H1 (cell line): ENCODE measurements at regions not wholly inside any gene's neighbourhood (a gene's known extent, or its start where the extent isn't known, plus 50 kb on each side); places are given as distances from the start of the nearest gene placed in this dataset.

ENCODE experiments used
- RAD21 ChIP-seq, 2 experiments: IDR thresholded peaks in 1 of 2; conservative IDR thresholded peaks in 1 of 2; 2 replicates each; pipeline ENCODE4 v1.6.1; 2011; ENCODE audit warnings: low read depth in 2 of 2, low read length in 2 of 2, improper control_type of control experiment in 1 of 2, inconsistent platforms in 1 of 2, mild to moderate bottlenecking in 1 of 2, moderate library complexity in 1 of 2

GRCh38 chr22:22803285-22803853 lies 84.2 kb upstream of the IGLL5 start (continued):
- no peak for TF ChIP-seq RAD21 (IDR thresholded peaks at IDR 0.05 in 1 of 2, conservative IDR thresholded peaks at IDR 0.05 in 1 of 2; ENCODE audit: low read depth in 2 of 2, low read length in 2 of 2)
